Omental fat pad (tissue), 3 donors: ENCODE measurements at regions not wholly inside any gene's neighbourhood (a gene's known extent, or its start where the extent isn't known, plus 50 kb on each side); places are given as distances from the start of the nearest gene placed in this dataset.

Experiments
- ATAC-seq: fragments of 150-250 bp; one replicate; pipeline ENCODE4 v1.9.1; 2016; ENCODE audit warnings: mild to moderate bottlenecking, moderate library complexity; ENCODE audit not compliant: low FRiP score
- DNase-seq: peaks from one replicate; pipeline ENCODE4 v3.0.0-alpha.2; 2019; ENCODE audit warnings: low spot score
- CTCF ChIP-seq, 3 donors: fragments of 450-650 bp; IDR thresholded peaks; one replicate each; pipeline ENCODE4 v1.5.1; 2016 to 2017; ENCODE audit warnings: antibody characterized with exemption in 3 of 3, mild to moderate bottlenecking in 3 of 3, moderate library complexity in 2 of 3

- no peak for TF ChIP-seq CTCF (IDR thresholded peaks at IDR 0.05)
- ATAC-seq (no peak), DNase-seq (no peak)
These were observed 417.3 kb upstream of the CADM1 start for GRCh38 chr11:115921540-115921939.

- DNase-seq (no peak), ATAC-seq (no peak)
- TF ChIP-seq CTCF (IDR thresholded peaks at IDR 0.05), result no peak
These were observed 416.7 kb upstream of the CADM1 start for GRCh38 chr11:115920841-115921480.

GRCh38 chr11:115920092-115920461, 415.9 kb upstream of the CADM1 start:
- DNase-seq (no peak), ATAC-seq (no peak)
- no peak for TF ChIP-seq CTCF (IDR thresholded peaks at IDR 0.05)

GRCh38 chr11:115919341-115920091, 415.3 kb upstream of the CADM1 start:
- DNase-seq (no peak), ATAC-seq (no peak)
- TF ChIP-seq CTCF (IDR thresholded peaks at IDR 0.05), result no peak

- ATAC-seq (no peak), DNase-seq (no peak)
- no peak for TF ChIP-seq CTCF (IDR thresholded peaks at IDR 0.05)
These were observed 414.4 kb upstream of the CADM1 start for GRCh38 chr11:115918576-115918975.

- no peak for ATAC-seq
- no peak for TF ChIP-seq CTCF (IDR thresholded peaks at IDR 0.05)
- no peak for DNase-seq
These were observed 412.4 kb upstream of the CADM1 start for GRCh38 chr11:115916608-115917007.

- DNase-seq (no peak), ATAC-seq (no peak)
- no peak for TF ChIP-seq CTCF (IDR thresholded peaks at IDR 0.05)
These were observed 408.3 kb upstream of the CADM1 start for GRCh38 chr11:115912484-115912945.
